Adrenal gland (tissue), 5 donors: ENCODE measurements at regions not wholly inside any gene's neighbourhood (a gene's known extent, or its start where the extent isn't known, plus 50 kb on each side); places are given as distances from the start of the nearest gene placed in this dataset.

ENCODE experiments used
- CTCF ChIP-seq, 6 experiments: fragments of 450-650 bp in 4 of 6; fragments of 200-600 bp in 2 of 6; sonication (generic) in 1 of 6; IDR thresholded peaks; 1 replicate in 5 of 6; 2 replicates in 1 of 6; pipeline versions ENCODE4 v1.5.1 to v1.8.0; 2016 to 2021; ENCODE audit warnings: antibody characterized with exemption in 6 of 6, mild to moderate bottlenecking in 2 of 6, moderate library complexity in 1 of 6
- POLR2A ChIP-seq, 2 donors: fragments of 450-650 bp; IDR thresholded peaks; one replicate each; pipeline ENCODE4 v1.6.1; 2017; ENCODE audit warnings: antibody characterized with exemption in 2 of 2, mild to moderate bottlenecking in 2 of 2, moderate library complexity in 1 of 2
- donor health status: DM: no; HTN: no; CAD: no.

GRCh38 chr2:78839259-78839658 is 186.2 kb upstream of the REG3G start:
- TF ChIP-seq POLR2A (IDR thresholded peaks at IDR 0.05) = no peak
- no peak for TF ChIP-seq CTCF (IDR thresholded peaks at IDR 0.05)
